ENCODE measurements at regions not wholly inside any gene's neighbourhood (a gene's known extent, or its start where the extent isn't known, plus 50 kb on each side); places are given as distances from the start of the nearest gene placed in this dataset.
"Not testable (repeated sequence)": the region's sequence is repeated elsewhere in the genome, so short reads cannot be mapped to it uniquely, and the experiment has no call there.

GRCh38 chr4:32716090-32716620 lies 1996.0 kb downstream of the PCDH7 start:
- TF ChIP-seq CTCF (IDR thresholded peaks at IDR 0.05 in 2 of 3, conservative IDR thresholded peaks at IDR 0.05 in 1 of 3; ENCODE audit: borderline replicate concordance in 1 of 3, insufficient read depth in 1 of 3, low read depth in 2 of 3, low read length in 2 of 3); POLR2A (IDR thresholded peaks at IDR 0.05; ENCODE audit: borderline replicate concordance, extremely low read depth, insufficient read depth, insufficient read length); CEBPB (IDR thresholded peaks at IDR 0.05; ENCODE audit: low read depth): not testable (repeated sequence)
- TF ChIP-seq, protein P1, sequence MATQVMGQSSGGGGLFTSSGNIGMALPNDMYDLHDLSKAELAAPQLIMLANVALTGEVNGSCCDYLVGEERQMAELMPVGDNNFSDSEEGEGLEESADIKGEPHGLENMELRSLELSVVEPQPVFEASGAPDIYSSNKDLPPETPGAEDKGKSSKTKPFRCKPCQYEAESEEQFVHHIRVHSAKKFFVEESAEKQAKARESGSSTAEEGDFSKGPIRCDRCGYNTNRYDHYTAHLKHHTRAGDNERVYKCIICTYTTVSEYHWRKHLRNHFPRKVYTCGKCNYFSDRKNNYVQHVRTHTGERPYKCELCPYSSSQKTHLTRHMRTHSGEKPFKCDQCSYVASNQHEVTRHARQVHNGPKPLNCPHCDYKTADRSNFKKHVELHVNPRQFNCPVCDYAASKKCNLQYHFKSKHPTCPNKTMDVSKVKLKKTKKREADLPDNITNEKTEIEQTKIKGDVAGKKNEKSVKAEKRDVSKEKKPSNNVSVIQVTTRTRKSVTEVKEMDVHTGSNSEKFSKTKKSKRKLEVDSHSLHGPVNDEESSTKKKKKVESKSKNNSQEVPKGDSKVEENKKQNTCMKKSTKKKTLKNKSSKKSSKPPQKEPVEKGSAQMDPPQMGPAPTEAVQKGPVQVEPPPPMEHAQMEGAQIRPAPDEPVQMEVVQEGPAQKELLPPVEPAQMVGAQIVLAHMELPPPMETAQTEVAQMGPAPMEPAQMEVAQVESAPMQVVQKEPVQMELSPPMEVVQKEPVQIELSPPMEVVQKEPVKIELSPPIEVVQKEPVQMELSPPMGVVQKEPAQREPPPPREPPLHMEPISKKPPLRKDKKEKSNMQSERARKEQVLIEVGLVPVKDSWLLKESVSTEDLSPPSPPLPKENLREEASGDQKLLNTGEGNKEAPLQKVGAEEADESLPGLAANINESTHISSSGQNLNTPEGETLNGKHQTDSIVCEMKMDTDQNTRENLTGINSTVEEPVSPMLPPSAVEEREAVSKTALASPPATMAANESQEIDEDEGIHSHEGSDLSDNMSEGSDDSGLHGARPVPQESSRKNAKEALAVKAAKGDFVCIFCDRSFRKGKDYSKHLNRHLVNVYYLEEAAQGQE (IDR thresholded peaks at IDR 0.05; ENCODE audit: low read depth), result not testable (repeated sequence)
- TF ChIP-seq, protein P2, sequence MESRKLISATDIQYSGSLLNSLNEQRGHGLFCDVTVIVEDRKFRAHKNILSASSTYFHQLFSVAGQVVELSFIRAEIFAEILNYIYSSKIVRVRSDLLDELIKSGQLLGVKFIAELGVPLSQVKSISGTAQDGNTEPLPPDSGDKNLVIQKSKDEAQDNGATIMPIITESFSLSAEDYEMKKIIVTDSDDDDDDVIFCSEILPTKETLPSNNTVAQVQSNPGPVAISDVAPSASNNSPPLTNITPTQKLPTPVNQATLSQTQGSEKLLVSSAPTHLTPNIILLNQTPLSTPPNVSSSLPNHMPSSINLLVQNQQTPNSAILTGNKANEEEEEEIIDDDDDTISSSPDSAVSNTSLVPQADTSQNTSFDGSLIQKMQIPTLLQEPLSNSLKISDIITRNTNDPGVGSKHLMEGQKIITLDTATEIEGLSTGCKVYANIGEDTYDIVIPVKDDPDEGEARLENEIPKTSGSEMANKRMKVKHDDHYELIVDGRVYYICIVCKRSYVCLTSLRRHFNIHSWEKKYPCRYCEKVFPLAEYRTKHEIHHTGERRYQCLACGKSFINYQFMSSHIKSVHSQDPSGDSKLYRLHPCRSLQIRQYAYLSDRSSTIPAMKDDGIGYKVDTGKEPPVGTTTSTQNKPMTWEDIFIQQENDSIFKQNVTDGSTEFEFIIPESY (IDR thresholded peaks at IDR 0.05; ENCODE audit: extremely low read depth, insufficient replicate concordance, low read length), result not testable (repeated sequence)

Measured in HCT116 (cell line).